GM12878 (cell line): ENCODE measurements at regions not wholly inside any gene's neighbourhood (a gene's known extent, or its start where the extent isn't known, plus 50 kb on each side); places are given as distances from the start of the nearest gene placed in this dataset.
A peak's percentile ranks its signal among the peaks of the same experiment; 100 is the strongest.

Experiments used
- BMI1 ChIP-seq: fragments of 450-650 bp; IDR thresholded peaks from 2 replicates; pipeline ENCODE4 v1.6.1; 2016; ENCODE audit warnings: mild to moderate bottlenecking, moderate library complexity, borderline replicate concordance
- CBX5 ChIP-seq: sonication (generic); IDR thresholded peaks from 2 replicates; pipeline ENCODE4 v1.6.1; 2016; ENCODE audit warnings: low read depth, moderate library complexity, mild to moderate bottlenecking, inconsistent platforms
- CREB1 ChIP-seq: IDR thresholded peaks from 2 replicates; pipeline ENCODE4 v1.6.1; 2012; ENCODE audit warnings: low read depth, mild to moderate bottlenecking, inconsistent platforms
- EZH2 ChIP-seq: IDR thresholded peaks from 2 replicates; pipeline ENCODE4 v1.6.1; 2012; ENCODE audit warnings: low read depth, mild to moderate bottlenecking, control low read depth, inconsistent platforms, low read length, borderline replicate concordance; ENCODE audit not compliant: control insufficient read depth
- FOS ChIP-seq: IDR thresholded peaks from 3 replicates; pipeline ENCODE4 v1.6.1; 2011; ENCODE audit warnings: borderline replicate concordance; ENCODE audit not compliant: insufficient read length; ENCODE audit errors: extremely low read depth
- GATAD2B ChIP-seq: fragments of 450-650 bp; conservative IDR thresholded peaks from 2 replicates; pipeline ENCODE4 v1.6.1; 2017; ENCODE audit warnings: low read depth, mild to moderate bottlenecking, moderate library complexity
- KAT2A ChIP-seq: conservative IDR thresholded peaks from 2 replicates; pipeline ENCODE4 v1.6.1; 2011; ENCODE audit warnings: low read depth, low read length; ENCODE audit not compliant: control insufficient read depth
- MXI1 ChIP-seq: fragments of 150-350 bp; IDR thresholded peaks from 2 replicates; pipeline ENCODE4 v1.6.1; 2011; ENCODE audit warnings: low read depth, mild to moderate bottlenecking, inconsistent platforms, low read length, improper control_type of control experiment
- NFIC ChIP-seq: IDR thresholded peaks from 2 replicates; pipeline ENCODE4 v1.6.1; 2012; ENCODE audit warnings: low read depth, mild to moderate bottlenecking, inconsistent platforms, low read length, moderate library complexity
- NR2C1 ChIP-seq: fragments of 450-650 bp; IDR thresholded peaks from 2 replicates; pipeline ENCODE4 v1.6.1; 2017; ENCODE audit warnings: antibody characterized with exemption, mild to moderate bottlenecking, moderate library complexity
- WRNIP1 ChIP-seq: IDR thresholded peaks from 2 replicates; pipeline ENCODE4 v1.6.1; 2011; ENCODE audit warnings: low read depth, low read length, improper control_type of control experiment, borderline replicate concordance
- TF ChIP-seq, protein P1 (sequence below): fragments of 450-650 bp; IDR thresholded peaks from 2 replicates; pipeline ENCODE4 v1.6.1; 2017; ENCODE audit warnings: mild to moderate bottlenecking, moderate library complexity
- TF ChIP-seq, protein P2 (sequence below): fragments of 150-350 bp; IDR thresholded peaks from 2 replicates; pipeline ENCODE4 v1.6.1; 2014; ENCODE audit warnings: mild to moderate bottlenecking, low read depth, low read length
- TF ChIP-seq, protein P3 (sequence below), 3 experiments: IDR thresholded peaks in 2 of 3; conservative IDR thresholded peaks in 1 of 3; 2 replicates each; pipeline ENCODE4 v1.5.1; 2011; ENCODE audit warnings: low read depth in 3 of 3, low read length in 3 of 3, mild to moderate bottlenecking in 3 of 3, control low read depth in 2 of 3, moderate library complexity in 2 of 3, inconsistent platforms in 1 of 3, mixed read lengths in 1 of 3; ENCODE audit not compliant: control insufficient read depth in 2 of 3, insufficient read depth in 1 of 3; ENCODE audit errors: extremely low read depth in 1 of 3

DNA sequence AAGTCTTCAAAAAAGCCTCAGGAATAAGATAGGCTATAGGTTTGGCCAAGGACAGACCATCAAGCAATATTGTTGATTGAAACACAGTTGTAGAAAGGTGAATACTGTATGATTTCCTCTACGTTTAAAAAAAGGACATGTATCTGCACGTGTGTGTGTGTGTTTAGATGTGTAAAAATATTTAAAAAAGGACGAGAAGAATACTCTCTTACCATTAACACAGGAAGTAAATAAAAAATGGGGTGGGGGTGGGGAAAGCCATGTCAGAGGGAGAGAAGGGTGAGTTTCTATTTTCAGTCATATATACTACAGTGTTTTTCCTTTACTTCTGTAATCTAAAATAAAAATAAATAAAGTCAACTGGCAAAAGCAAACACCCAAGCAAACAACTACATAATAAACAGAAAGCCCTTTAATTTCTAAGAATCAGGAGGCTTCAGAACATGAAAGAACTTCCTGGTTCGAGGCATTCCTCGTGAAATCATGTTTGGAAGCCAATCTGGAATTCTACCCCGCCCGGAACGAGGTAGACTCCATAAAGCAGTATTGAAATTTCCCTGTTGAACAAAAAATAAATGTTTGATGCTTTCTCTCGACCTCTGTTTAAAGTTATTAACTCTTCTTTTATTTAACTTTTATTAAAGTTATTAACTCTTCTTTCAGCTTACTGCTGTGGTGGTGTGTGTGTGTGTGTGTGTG lies 158.1 kb upstream of the ZNF217 start (continued):
- TF ChIP-seq, protein P1, sequence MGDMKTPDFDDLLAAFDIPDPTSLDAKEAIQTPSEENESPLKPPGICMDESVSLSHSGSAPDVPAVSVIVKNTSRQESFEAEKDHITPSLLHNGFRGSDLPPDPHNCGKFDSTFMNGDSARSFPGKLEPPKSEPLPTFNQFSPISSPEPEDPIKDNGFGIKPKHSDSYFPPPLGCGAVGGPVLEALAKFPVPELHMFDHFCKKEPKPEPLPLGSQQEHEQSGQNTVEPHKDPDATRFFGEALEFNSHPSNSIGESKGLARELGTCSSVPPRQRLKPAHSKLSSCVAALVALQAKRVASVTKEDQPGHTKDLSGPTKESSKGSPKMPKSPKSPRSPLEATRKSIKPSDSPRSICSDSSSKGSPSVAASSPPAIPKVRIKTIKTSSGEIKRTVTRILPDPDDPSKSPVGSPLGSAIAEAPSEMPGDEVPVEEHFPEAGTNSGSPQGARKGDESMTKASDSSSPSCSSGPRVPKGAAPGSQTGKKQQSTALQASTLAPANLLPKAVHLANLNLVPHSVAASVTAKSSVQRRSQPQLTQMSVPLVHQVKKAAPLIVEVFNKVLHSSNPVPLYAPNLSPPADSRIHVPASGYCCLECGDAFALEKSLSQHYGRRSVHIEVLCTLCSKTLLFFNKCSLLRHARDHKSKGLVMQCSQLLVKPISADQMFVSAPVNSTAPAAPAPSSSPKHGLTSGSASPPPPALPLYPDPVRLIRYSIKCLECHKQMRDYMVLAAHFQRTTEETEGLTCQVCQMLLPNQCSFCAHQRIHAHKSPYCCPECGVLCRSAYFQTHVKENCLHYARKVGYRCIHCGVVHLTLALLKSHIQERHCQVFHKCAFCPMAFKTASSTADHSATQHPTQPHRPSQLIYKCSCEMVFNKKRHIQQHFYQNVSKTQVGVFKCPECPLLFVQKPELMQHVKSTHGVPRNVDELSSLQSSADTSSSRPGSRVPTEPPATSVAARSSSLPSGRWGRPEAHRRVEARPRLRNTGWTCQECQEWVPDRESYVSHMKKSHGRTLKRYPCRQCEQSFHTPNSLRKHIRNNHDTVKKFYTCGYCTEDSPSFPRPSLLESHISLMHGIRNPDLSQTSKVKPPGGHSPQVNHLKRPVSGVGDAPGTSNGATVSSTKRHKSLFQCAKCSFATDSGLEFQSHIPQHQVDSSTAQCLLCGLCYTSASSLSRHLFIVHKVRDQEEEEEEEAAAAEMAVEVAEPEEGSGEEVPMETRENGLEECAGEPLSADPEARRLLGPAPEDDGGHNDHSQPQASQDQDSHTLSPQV: 0 out of 2 replicates have a peak, but pooled peaks have one; percentile 69
- TF ChIP-seq BMI1 (peak; percentile 7; the same call in 1 of the 2 replicates), FOS (no peak), KAT2A (no peak), WRNIP1 (no peak), MXI1 (no peak), CBX5 (no peak), EZH2 (no peak), NR2C1 (peak; percentile 41; the same call in 1 of the 2 replicates), GATAD2B (0 out of 2 replicates have a peak, but pooled peaks have one; percentile 26), NFIC (peak; percentile 43), CREB1 (0 out of 2 replicates have a peak, but pooled peaks have one; percentile 6)
- TF ChIP-seq, protein P2, sequence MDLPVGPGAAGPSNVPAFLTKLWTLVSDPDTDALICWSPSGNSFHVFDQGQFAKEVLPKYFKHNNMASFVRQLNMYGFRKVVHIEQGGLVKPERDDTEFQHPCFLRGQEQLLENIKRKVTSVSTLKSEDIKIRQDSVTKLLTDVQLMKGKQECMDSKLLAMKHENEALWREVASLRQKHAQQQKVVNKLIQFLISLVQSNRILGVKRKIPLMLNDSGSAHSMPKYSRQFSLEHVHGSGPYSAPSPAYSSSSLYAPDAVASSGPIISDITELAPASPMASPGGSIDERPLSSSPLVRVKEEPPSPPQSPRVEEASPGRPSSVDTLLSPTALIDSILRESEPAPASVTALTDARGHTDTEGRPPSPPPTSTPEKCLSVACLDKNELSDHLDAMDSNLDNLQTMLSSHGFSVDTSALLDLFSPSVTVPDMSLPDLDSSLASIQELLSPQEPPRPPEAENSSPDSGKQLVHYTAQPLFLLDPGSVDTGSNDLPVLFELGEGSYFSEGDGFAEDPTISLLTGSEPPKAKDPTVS: no peak
- TF ChIP-seq, protein P3, sequence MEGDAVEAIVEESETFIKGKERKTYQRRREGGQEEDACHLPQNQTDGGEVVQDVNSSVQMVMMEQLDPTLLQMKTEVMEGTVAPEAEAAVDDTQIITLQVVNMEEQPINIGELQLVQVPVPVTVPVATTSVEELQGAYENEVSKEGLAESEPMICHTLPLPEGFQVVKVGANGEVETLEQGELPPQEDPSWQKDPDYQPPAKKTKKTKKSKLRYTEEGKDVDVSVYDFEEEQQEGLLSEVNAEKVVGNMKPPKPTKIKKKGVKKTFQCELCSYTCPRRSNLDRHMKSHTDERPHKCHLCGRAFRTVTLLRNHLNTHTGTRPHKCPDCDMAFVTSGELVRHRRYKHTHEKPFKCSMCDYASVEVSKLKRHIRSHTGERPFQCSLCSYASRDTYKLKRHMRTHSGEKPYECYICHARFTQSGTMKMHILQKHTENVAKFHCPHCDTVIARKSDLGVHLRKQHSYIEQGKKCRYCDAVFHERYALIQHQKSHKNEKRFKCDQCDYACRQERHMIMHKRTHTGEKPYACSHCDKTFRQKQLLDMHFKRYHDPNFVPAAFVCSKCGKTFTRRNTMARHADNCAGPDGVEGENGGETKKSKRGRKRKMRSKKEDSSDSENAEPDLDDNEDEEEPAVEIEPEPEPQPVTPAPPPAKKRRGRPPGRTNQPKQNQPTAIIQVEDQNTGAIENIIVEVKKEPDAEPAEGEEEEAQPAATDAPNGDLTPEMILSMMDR (IDR thresholded peaks at IDR 0.05 in 2 of 3, conservative IDR thresholded peaks at IDR 0.05 in 1 of 3; ENCODE audit: control insufficient read depth in 2 of 3, extremely low read depth in 1 of 3, insufficient read depth in 1 of 3, low read depth in 3 of 3, low read length in 3 of 3): no peak
